NCI-H1105 (cell line): ENCODE measurements at regions not wholly inside any gene's neighbourhood (a gene's known extent, or its start where the extent isn't known, plus 50 kb on each side); places are given as distances from the start of the nearest gene placed in this dataset.

Experiments
- DNase-seq: peaks from one replicate; lab custom pipeline; 2025; lab: John Stamatoyannopoulos, UW

DNA sequence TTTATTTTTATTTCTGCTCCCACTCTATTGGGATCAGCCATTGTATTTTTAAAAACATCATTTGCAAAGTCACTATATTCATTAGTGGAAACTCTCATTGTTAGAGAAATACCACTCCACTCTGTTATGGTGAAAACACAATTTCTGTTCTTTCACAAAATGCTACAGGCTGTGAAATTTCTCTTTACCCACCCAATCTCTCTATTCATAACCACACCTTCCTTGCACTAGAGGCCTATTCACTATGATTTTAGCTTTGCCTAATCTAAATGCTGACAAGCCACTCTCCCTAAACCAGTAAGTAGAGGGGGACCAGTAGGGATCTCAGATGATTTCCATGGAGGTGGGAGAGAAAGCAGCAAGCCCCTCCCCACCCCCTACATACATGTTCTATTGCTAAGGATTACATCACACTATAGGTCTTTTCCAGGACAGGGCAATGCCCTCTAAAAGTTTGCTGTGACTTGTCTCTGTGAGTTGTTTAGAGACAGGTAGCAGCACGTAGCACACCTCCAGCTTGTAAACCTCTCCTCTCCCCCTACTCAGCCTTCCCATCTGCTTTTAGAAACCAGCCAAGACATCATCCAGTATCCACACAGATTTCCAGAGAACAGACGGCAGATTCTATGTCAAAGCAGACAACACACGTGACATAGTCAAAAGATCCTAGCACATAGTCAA is 58.3 kb upstream of the PPP1R3C start:
- DNase-seq = no peak

DNA sequence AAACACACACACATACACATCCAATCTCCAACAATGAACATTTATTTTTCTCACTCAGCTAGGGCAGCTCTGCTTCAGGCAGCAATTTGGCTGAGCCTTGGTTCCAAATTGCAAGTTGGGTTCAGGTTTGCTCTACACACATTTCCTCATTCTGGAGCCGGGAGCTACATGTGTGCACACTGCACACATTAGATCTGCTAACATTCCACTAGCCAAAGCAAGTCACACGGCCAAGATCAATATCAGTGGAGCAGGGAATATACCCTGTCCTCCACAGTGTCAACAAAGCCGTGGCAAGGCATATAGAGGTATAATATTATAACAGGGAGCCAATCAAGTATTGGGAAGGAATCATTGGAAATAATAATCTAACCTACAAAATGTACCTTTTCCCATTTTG is 57.5 kb upstream of the PPP1R3C start:
- DNase-seq = no peak

DNA sequence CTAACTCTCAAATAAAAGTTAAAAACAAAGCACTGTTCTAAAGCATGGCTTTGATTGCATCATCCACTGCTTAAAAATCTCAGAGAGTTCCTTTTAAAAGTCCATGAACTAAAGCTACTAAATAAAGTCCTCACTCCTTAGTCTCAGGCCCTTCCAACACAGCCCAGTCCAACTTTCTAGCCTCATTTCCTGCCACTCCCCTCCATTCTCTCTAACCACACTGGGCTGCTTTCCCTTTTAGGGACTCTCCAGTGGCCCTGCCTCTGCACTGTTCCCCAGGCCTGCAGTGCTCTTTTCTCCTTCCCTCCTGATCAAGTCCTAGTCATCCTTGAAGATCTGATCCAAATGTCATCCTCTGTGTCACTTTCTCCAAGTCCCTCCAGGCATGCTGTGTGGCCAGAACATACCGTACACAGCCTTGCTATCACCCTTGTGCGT is 56.9 kb upstream of the PPP1R3C start:
- DNase-seq = no peak

DNA sequence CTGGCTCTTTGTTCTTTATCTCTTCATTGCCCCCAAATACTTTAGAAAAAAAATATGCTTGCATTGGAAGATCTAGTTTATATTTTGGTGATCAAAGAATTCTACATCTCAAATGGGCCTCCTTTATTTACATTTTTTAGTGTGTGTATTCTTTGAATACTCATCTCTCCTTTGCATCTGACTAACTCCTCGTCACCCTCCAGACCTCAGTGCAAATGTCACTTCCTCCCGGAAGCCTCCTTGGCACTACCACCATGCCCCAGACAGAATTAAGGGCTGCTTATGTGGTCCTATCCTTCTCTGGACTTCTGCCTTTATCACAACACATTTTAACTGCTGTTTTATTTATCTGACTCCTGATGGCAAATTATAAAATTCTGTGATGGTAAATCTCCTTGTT is 52.0 kb upstream of the PPP1R3C start:
- DNase-seq = no peak

DNA sequence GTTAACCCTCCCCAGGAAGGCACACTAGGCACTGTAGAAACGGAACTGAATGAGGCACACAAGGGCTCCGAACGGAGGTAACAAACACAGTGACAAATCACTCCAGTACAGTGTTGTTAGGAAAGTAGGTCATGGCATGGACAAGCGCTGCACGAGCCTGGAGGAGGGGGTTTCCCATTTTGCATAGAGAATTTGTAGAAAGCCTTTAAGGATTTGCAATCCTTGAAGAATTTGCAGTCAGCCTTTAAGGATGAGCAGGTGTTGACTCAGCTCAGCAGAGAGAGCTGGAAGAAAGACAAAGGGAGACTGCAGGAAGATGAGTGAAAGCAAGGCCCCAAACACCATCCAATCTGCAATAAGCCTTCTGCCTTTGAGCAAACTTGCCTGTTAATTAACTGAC is 51.1 kb upstream of the PPP1R3C start:
- no peak for DNase-seq

DNA sequence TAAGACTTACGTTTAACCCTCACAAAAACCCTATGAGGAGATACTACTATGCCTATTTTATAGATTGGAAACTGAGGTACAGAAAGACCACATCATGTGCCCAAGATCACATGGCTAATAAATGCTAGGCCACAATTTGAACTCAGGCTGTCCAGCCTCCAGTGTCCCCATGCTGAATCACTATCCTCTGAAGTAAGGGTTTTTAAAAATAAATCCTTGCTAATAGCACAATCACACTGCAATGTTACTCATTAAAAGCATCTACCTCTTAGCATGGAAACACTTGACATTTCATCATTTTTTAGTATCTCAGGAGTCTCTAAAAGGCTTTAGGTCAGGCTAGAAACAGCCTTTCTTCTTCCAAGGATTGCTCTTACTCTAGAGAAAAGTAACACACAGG is 50.0 kb upstream of the PPP1R3C start:
- DNase-seq = no peak
